ENCODE measurements at regions not wholly inside any gene's neighbourhood (a gene's known extent, or its start where the extent isn't known, plus 50 kb on each side); places are given as distances from the start of the nearest gene placed in this dataset.

GRCh38 chrX:138287205-138287877, 424.2 kb downstream of the FGF13 start:
- DNase-seq (ENCODE audit: low spot score) = no peak

- DNase-seq (ENCODE audit: low spot score) = no peak
Measured at GRCh38 chrX:138294951-138295350, 416.6 kb downstream of the FGF13 start.

GRCh38 chrX:138298268-138298667, 413.2 kb downstream of the FGF13 start:
- no peak for DNase-seq (ENCODE audit: low spot score)

DNA sequence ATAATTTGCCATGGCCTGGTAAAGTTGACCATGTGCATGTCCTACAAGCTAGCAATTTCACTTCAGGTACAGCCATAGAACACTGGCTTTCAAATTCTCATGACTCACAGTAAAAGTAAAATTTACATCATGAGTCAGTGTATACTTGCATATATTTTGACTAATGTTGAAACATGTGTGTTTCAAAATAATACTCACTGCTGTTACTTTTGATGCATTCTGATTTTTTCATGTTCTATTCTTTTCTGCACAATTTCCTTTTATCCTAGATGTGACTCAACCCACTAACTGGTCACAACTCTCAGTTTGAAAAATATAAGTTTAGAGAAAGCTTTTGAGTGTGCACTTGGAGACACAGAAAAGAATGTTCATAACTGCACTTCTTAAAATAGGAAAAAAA, 365.7 kb downstream of the FGF13 start:
- no peak for DNase-seq (ENCODE audit: low spot score)

- DNase-seq (ENCODE audit: low spot score) = no peak
Measured at GRCh38 chrX:138349351-138349750, 362.2 kb downstream of the FGF13 start.

DNA sequence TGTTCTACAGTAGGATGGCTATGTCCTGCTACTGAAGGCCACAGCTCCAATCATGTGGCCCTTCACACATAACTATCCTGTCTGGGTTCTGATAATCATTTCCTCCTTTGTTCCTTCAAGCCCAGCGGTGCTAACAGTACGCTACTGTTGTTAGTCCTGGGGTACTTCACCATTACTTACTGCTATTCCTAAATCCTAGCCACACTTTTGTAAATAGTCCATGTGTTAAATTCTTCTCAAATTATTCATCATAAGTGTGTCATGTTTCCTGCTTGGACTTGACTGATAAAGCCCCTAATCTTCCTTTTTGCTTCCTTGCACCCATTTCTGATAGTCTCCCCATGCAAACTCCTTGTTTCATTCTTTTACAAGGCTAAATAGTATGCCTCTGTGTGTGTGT, 332.6 kb downstream of the FGF13 start:
- no peak for DNase-seq (ENCODE audit: low spot score)

DNA sequence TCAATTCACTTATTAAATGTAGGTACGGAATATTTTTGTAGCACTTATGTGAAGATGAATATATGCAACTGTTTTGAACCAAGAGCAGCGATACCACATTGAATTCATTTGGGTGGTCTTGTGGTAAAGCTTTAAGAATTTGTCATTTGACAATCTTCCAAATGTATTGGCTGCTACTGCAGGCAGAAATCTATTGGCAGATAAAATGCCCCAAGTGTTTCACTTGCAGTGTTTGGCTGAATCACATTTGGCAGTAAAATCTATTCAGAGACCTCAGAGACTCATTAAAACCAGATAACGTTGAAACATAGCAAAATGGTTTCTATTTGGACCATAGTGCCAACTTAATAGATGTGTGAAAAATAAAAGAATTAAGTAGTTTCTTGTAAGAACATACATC, 303.4 kb downstream of the FGF13 start:
- no peak for DNase-seq (ENCODE audit: low spot score)

- DNase-seq (ENCODE audit: low spot score) = no peak
Measured at GRCh38 chrX:138411048-138411447, 300.5 kb downstream of the FGF13 start.

Measured in iPS-NIHi11 (cell line).